ENCODE measurements at regions not wholly inside any gene's neighbourhood (a gene's known extent, or its start where the extent isn't known, plus 50 kb on each side); places are given as distances from the start of the nearest gene placed in this dataset.

- no peak for TF ChIP-seq POLR2A (IDR thresholded peaks at IDR 0.05; ENCODE audit: low read length)
- no peak for TF ChIP-seq GATA1 (IDR thresholded peaks at IDR 0.05; ENCODE audit: low read depth, low read length)
These were observed 1711.8 kb downstream of the SLITRK5 start for GRCh38 chr13:89382981-89383380.

All from erythroblast (primary cell).